HG03025 (cell line): ENCODE measurements at regions not wholly inside any gene's neighbourhood (a gene's known extent, or its start where the extent isn't known, plus 50 kb on each side); places are given as distances from the start of the nearest gene placed in this dataset.
"Not testable (repeated sequence)": the region's sequence is repeated elsewhere in the genome, so short reads cannot be mapped to it uniquely, and the experiment has no call there.

Source experiments
- ATAC-seq: cut with Tn5 transposase; IDR thresholded peaks from one replicate; pipeline ENCODE4 v1.9.1; 2021; ENCODE audit warnings: mild to moderate bottlenecking, moderate library complexity; ENCODE audit not compliant: unreplicated experiment, low FRiP score

GRCh38 chr6:126945150-126945685 lies 173.3 kb upstream of the RSPO3 start:
- no peak for ATAC-seq

- no peak for ATAC-seq
Observed at GRCh38 chr6:126945812-126946360, 172.6 kb upstream of the RSPO3 start.

- ATAC-seq, result no peak
Observed at GRCh38 chr6:126947070-126947469, 171.4 kb upstream of the RSPO3 start.

- ATAC-seq, result no peak
Observed at GRCh38 chr6:126949786-126950185, 168.7 kb upstream of the RSPO3 start.

GRCh38 chr6:126955621-126956020 lies 162.8 kb upstream of the RSPO3 start:
- no peak for ATAC-seq

GRCh38 chr6:126957721-126958120 lies 160.8 kb upstream of the RSPO3 start:
- ATAC-seq, result no peak

- no peak for ATAC-seq
Observed at GRCh38 chr6:126959765-126960164, 158.7 kb upstream of the RSPO3 start.

- ATAC-seq, result no peak
Observed at GRCh38 chr6:126963077-126963809, 155.2 kb upstream of the RSPO3 start.

- no peak for ATAC-seq
Observed at GRCh38 chr6:126967296-126968005, 151.0 kb upstream of the RSPO3 start.

- no peak for ATAC-seq
Observed at GRCh38 chr6:126976253-126976797, 142.1 kb upstream of the RSPO3 start.

- no peak for ATAC-seq
Observed at GRCh38 chr6:126983779-126984178, 134.7 kb upstream of the RSPO3 start.

- not testable (repeated sequence) for ATAC-seq
Observed at GRCh38 chr6:126988125-126988524, 130.3 kb upstream of the RSPO3 start.

- ATAC-seq, result no peak
Observed at GRCh38 chr6:127000631-127001030, 117.8 kb upstream of the RSPO3 start.

- no peak for ATAC-seq
Observed at GRCh38 chr6:127013865-127014264, 104.6 kb upstream of the RSPO3 start.

- no peak for ATAC-seq
Observed at GRCh38 chr6:127015858-127016257, 102.6 kb upstream of the RSPO3 start.

- ATAC-seq, result no peak
Observed at GRCh38 chr6:127019828-127020227, 98.6 kb upstream of the RSPO3 start.

GRCh38 chr6:127022302-127022701 lies 96.2 kb upstream of the RSPO3 start:
- ATAC-seq, result no peak

GRCh38 chr6:127023001-127023778 lies 95.3 kb upstream of the RSPO3 start:
- ATAC-seq, result no peak

- ATAC-seq, result no peak
Observed at GRCh38 chr6:127026247-127026646, 92.2 kb upstream of the RSPO3 start.

- no peak for ATAC-seq
Observed at GRCh38 chr6:127030111-127030510, 88.4 kb upstream of the RSPO3 start.
